Hepatocyte (in vitro differentiated cells): ENCODE measurements at regions not wholly inside any gene's neighbourhood (a gene's known extent, or its start where the extent isn't known, plus 50 kb on each side); places are given as distances from the start of the nearest gene placed in this dataset.

ENCODE experiments used
- DNase-seq: peaks from one replicate; pipeline ENCODE4 v3.0.0-alpha.2; 2016; ENCODE audit warnings: low spot score
- H2AFZ ChIP-seq: fragments of 200-600 bp; sonication (generic); 2 replicates; pipeline ENCODE4 v1.6.0; 2016; ENCODE audit warnings: antibody characterized with exemption, mild to moderate bottlenecking
- H3K27ac ChIP-seq: fragments of 200-600 bp; sonication (generic); 2 replicates; pipeline ENCODE4 v1.5.1; 2016; ENCODE audit warnings: mild to moderate bottlenecking
- H3K27me3 ChIP-seq: fragments of 200-600 bp; sonication (generic); 2 replicates; pipeline ENCODE4 v1.6.1; 2016
- H3K36me3 ChIP-seq: fragments of 200-600 bp; sonication (generic); replicated peaks from 2 replicates; pipeline ENCODE4 v1.5.1; 2016; ENCODE audit warnings: low read depth; ENCODE audit not compliant: insufficient read depth
- H3K4me1 ChIP-seq: fragments of 200-600 bp; sonication (generic); 2 replicates; pipeline ENCODE4 v1.5.1; 2016; ENCODE audit warnings: mild to moderate bottlenecking, moderate library complexity; ENCODE audit not compliant: insufficient read depth
- H3K4me2 ChIP-seq: fragments of 200-600 bp; sonication (generic); 2 replicates; pipeline ENCODE4 v1.6.0; 2016
- H3K4me3 ChIP-seq: fragments of 200-600 bp; sonication (generic); 2 replicates; pipeline ENCODE4 v1.5.1; 2016; ENCODE audit warnings: mild to moderate bottlenecking
- H3K79me2 ChIP-seq: fragments of 200-600 bp; sonication (generic); 2 replicates; pipeline ENCODE4 v1.6.0; 2017; ENCODE audit warnings: mild to moderate bottlenecking
- H3K9me2 ChIP-seq: fragments of 200-600 bp; sonication (generic); replicated peaks from 2 replicates; pipeline ENCODE4 v1.6.0; 2017; ENCODE audit warnings: mild to moderate bottlenecking; ENCODE audit not compliant: insufficient read depth
- H3K9me3 ChIP-seq: fragments of 200-600 bp; sonication (generic); 2 replicates; pipeline ENCODE4 v1.5.1; 2016; ENCODE audit warnings: low read depth, mild to moderate bottlenecking
- H4K20me1 ChIP-seq: fragments of 200-600 bp; sonication (generic); 2 replicates; pipeline ENCODE4 v1.6.0; 2016; ENCODE audit warnings: mild to moderate bottlenecking; ENCODE audit not compliant: insufficient read depth, poor library complexity, severe bottlenecking
- CTCF ChIP-seq: fragments of 200-600 bp; sonication (generic); IDR thresholded peaks from 2 replicates; pipeline ENCODE4 v1.5.1; 2016; ENCODE audit warnings: antibody characterized with exemption, mild to moderate bottlenecking; ENCODE audit not compliant: poor library complexity
- EZH2 ChIP-seq: fragments of 200-600 bp; sonication (generic); IDR thresholded peaks from 2 replicates; pipeline ENCODE4 v1.6.1; 2016; ENCODE audit warnings: antibody characterized with exemption, mild to moderate bottlenecking, borderline replicate concordance
- EZH2phosphoT487 ChIP-seq: fragments of 200-600 bp; sonication (generic); IDR thresholded peaks from one replicate; pipeline ENCODE4 v1.6.1; 2018; ENCODE audit warnings: antibody characterized with exemption, mild to moderate bottlenecking, low read depth, moderate library complexity; ENCODE audit not compliant: unreplicated experiment, severe bottlenecking
- WGBS: methylation state at CpG from one replicate; pipeline ENCODE4 v1.1.6; 2016; ENCODE audit warnings: low lambda C conversion rate; ENCODE audit errors: missing lambda C conversion rate; 5-methylcytosine and 5-hydroxymethylcytosine counted together

- H3K4me3 ChIP-seq, result no peak overlapping the region
- no peak overlapping the region for H3K27ac ChIP-seq
- no peak for DNase-seq
- no peak overlapping the region for H3K4me2 ChIP-seq
- H3K9me3 ChIP-seq, result no peaks in the 10 kb centered on the region
- H3K79me2 ChIP-seq, result no peaks in the 10 kb centered on the region
- TF ChIP-seq EZH2, result no peak
- TF ChIP-seq EZH2phosphoT487, result no peak
- no peak for TF ChIP-seq CTCF
- WGBS, result 94% methylated on average over 9 of the region's 9 CpGs
- H3K27me3 ChIP-seq, result no peaks in the 10 kb centered on the region
- no peaks in the 10 kb centered on the region for H3K36me3 ChIP-seq
- H3K4me1 ChIP-seq, result no peaks in the 10 kb centered on the region
- H3K9me2 ChIP-seq, result no peaks in the 10 kb centered on the region
- H2AFZ ChIP-seq, result no peak overlapping the region
- no peaks in the 10 kb centered on the region for H4K20me1 ChIP-seq
These were observed 58.9 kb downstream of the IRX1 start for GRCh38 chr5:3654515-3654914.

DNA sequence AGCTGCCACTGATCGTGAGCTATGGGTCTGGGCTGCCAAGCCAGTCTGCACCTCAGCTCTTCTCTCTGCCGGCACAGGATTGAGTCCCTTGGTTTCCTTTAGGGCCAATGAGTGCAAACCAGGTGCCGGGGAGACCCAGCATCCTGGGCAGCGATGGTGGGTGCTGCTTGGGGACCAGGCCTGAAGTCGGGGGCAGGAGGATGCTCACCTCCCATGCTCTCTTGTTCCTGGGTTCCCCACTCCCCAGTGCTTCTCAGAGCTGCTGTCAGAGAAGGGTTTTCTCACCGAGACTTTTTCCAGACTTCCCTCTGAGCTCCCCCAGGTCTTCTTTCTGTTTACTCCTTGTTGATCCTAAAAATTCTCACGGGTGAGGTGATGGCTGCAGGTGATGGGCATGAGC is 61.2 kb downstream of the IRX1 start:
- H3K9me2 ChIP-seq, result no peaks in the 10 kb centered on the region
- H3K4me1 ChIP-seq, result no peaks in the 10 kb centered on the region
- 88% methylated on average over 7 of the region's 7 CpGs for WGBS
- no peaks in the 10 kb centered on the region for H3K9me3 ChIP-seq
- no peak overlapping the region for H3K4me3 ChIP-seq
- H3K79me2 ChIP-seq, result no peaks in the 10 kb centered on the region
- no peak overlapping the region for H3K4me2 ChIP-seq
- no peaks in the 10 kb centered on the region for H4K20me1 ChIP-seq
- no peak overlapping the region for H2AFZ ChIP-seq
- TF ChIP-seq EZH2 (no peak), EZH2phosphoT487 (no peak), CTCF (no peak)
- H3K27ac ChIP-seq, result no peak overlapping the region
- no peak for DNase-seq
- no peaks in the 10 kb centered on the region for H3K27me3 ChIP-seq
- H3K36me3 ChIP-seq, result no peaks in the 10 kb centered on the region

DNA sequence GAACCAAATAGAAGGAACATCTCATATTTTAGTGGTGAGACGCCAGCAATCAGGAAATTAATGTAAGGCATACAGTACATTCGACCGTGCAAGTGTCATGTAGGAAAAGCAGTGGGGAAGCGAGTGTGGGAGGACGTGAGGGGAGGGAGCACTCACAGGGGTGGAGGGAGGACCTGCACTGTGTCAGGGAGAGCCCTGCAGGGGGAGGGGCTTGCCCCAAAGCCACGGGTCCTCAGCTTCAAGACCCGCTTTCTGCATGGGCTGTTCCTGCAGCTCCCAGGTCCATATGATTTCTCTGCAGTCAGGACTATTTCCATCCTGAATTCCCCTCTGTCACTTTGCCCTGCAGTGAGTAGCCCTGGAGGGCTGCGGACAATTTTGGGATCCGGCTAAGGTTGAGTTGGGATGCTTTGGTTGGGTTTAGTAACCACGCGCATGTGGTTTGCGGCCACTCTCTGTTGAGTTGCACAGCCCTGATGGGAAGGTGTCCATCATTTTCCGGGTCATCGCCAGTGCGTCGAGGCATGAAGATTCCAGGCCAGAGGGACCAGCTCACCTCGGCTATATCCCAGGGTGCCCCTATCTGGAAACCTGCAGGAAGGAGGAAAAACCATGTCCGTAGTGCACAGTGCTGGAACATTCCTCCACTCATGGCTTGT is 61.9 kb downstream of the IRX1 start:
- no peak overlapping the region for H3K27ac ChIP-seq
- no peaks in the 10 kb centered on the region for H3K27me3 ChIP-seq
- no peak for DNase-seq
- no peaks in the 10 kb centered on the region for H4K20me1 ChIP-seq
- no peak overlapping the region for H2AFZ ChIP-seq
- H3K79me2 ChIP-seq, result no peaks in the 10 kb centered on the region
- no peaks in the 10 kb centered on the region for H3K9me3 ChIP-seq
- H3K9me2 ChIP-seq, result no peaks in the 10 kb centered on the region
- WGBS, result 92% methylated on average over 18 of the region's 18 CpGs
- H3K36me3 ChIP-seq, result no peaks in the 10 kb centered on the region
- no peaks in the 10 kb centered on the region for H3K4me1 ChIP-seq
- no peak overlapping the region for H3K4me2 ChIP-seq
- TF ChIP-seq EZH2phosphoT487, result no peak
- no peak for TF ChIP-seq CTCF
- TF ChIP-seq EZH2, result no peak
- no peak overlapping the region for H3K4me3 ChIP-seq

- TF ChIP-seq EZH2phosphoT487, result no peak
- no peak for TF ChIP-seq EZH2
- no peak for TF ChIP-seq CTCF
- Histone ChIP-seq H3K4me3 (no peak overlapping the region), H3K36me3 (no peaks in the 10 kb centered on the region), H3K27ac (no peak overlapping the region), H3K4me1 (no peaks in the 10 kb centered on the region), H3K79me2 (no peaks in the 10 kb centered on the region), H4K20me1 (no peaks in the 10 kb centered on the region), H2AFZ (no peak overlapping the region), H3K9me2 (no peaks in the 10 kb centered on the region), H3K4me2 (no peak overlapping the region), H3K9me3 (no peaks in the 10 kb centered on the region), H3K27me3 (no peaks in the 10 kb centered on the region)
- 91% methylated on average over 10 of the region's 10 CpGs for WGBS
- DNase-seq, result no peak
These were observed 63.3 kb downstream of the IRX1 start for GRCh38 chr5:3658929-3659328.
